OCI-LY3 (cell line): ENCODE measurements at regions not wholly inside any gene's neighbourhood (a gene's known extent, or its start where the extent isn't known, plus 50 kb on each side); places are given as distances from the start of the nearest gene placed in this dataset.

ENCODE experiments used
- CTCF ChIP-seq: fragments of 200-600, 300-600 bp; sonication (generic); IDR thresholded peaks from 2 replicates; pipeline ENCODE4 v1.5.1; 2014; ENCODE audit warnings: antibody characterized with exemption, low read length, low read depth
- EZH2phosphoT487 ChIP-seq: fragments of 200-600 bp; shearing (Covaris generic); IDR thresholded peaks from 2 replicates; pipeline ENCODE4 v1.6.1; 2018; ENCODE audit warnings: antibody characterized with exemption, mixed run types, low read depth

DNA sequence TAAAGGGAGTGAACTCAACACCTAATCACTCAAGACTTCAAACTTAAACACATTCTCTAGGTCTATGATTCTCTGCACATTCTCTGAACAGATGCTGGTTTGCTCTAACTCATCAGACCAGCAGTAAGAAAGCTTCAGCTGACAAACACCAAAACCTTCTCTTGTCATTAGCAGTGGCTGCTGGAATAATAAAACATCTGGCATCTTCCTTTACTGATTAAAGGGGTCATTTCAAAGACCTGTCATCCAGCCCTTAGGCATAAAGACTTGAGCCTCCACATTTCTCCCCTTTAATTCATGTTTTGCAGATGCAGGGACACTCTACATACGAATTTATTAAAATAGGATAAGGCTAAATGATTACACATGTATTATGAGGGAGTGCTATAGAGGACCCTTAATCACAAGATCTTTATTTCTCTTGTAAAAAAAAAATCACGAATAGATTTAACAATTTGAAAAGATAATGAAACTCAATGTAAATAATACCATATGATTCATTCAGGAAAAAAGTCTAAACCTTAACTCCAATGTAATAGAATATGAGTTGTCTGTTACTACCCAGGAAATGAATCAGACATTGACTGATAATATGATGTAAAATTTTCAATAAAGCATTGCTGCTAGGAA, 152.4 kb upstream of the GNAI1 start:
- TF ChIP-seq CTCF (no peak), EZH2phosphoT487 (no peak)
